GM21360 (cell line): ENCODE measurements at regions not wholly inside any gene's neighbourhood (a gene's known extent, or its start where the extent isn't known, plus 50 kb on each side); places are given as distances from the start of the nearest gene placed in this dataset.

Experiments
- ATAC-seq: cut with Tn5 transposase; IDR thresholded peaks from one replicate; pipeline ENCODE4 v1.9.1; 2021; ENCODE audit warnings: mild to moderate bottlenecking, moderate library complexity; ENCODE audit not compliant: unreplicated experiment

DNA sequence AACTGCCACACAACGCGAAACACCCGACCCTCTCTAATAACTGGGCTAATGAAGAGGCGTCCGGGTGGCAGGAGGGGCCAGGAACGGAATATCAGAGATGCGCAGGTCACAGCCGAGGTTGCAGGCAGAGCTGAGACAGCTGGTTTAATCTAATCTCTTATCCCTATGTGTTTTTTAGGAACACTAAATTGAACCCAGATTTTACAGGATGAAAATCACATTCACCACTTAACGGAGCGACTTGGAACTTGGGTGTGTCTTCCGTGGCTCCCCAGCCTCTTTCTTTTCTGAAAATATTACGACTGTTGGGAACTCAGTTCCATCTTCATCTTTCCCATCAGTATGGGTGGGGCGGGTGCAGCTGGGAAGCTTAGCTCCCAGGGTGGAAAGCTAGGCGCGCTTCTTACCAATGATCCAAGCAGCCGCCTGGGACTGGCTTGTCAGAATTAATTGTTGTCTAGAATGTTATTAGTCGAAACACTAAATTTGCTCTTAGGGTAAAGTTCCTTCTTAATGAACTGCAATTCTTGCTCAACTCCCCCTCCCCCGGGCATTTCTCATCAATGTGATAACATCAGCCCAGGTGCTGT, 92.5 kb downstream of the IRX2 start:
- no peak for ATAC-seq

- no peak for ATAC-seq
Observed at GRCh38 chr5:2658447-2658846, 93.0 kb downstream of the IRX2 start.

GRCh38 chr5:2657151-2657550, 94.3 kb downstream of the IRX2 start:
- ATAC-seq = no peak

DNA sequence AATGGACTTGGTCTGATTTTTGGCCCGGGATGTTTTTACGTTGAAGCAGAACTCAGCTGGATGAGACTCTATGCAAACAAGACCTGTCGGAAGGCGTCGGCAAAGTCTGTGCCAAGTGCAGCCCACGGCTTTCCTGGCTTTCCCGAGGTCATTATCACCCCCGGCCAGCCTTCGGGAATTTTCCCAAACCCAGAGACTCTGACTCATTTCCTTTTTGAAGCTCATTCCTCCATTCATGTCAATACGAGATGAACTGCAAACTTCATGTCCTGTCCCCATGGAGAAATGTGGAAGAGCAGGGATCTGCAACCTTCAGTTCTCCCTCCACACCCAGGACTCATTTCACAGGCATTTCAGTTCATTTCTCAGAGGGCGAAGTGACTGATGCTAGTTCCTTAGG, 95.3 kb downstream of the IRX2 start:
- no peak for ATAC-seq

DNA sequence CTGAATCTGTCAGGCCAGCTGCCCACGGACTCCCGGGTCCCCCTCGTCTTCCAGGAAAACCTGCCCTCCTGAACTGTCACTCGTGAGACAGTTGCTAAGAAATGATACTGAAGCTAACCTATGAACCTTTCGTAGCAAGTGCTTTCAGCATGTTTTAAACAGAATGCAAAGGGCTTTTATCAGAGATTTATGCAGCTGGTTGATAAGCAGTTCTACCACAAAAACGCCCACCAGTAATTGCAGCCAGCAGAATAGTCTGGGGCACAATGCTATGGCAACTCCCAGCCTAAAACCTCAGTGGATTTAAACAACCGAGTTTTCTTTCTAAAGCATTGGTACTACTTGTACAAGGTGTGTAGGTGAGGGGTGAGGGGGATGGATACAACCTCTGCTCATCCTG, 97.5 kb downstream of the IRX2 start:
- ATAC-seq = no peak

- no peak for ATAC-seq
Observed at GRCh38 chr5:2651116-2651515, 100.4 kb downstream of the IRX2 start.

GRCh38 chr5:2642684-2643345, 108.7 kb downstream of the IRX2 start:
- no peak for ATAC-seq

DNA sequence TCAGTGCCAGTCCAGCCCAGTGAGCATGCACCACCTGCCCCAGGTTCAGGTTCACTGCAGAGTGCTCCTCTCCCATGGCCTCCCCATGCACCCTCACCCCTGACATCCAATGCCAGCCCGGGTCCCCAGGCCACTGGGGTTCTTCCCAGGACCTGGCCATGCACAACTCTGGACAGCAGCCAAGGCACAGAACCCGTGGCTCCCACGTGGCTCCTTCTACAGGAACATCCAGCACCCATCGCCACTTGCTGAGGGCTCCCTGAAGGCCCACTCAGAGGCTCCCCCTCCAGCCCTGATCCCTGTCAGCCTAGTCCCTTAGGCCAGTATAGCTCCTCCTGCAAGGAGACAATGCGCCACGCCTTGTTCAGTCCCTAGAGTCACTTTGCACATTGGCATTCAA, 110.8 kb downstream of the IRX2 start:
- no peak for ATAC-seq

GRCh38 chr5:2639425-2639824, 112.1 kb downstream of the IRX2 start:
- ATAC-seq = no peak

DNA sequence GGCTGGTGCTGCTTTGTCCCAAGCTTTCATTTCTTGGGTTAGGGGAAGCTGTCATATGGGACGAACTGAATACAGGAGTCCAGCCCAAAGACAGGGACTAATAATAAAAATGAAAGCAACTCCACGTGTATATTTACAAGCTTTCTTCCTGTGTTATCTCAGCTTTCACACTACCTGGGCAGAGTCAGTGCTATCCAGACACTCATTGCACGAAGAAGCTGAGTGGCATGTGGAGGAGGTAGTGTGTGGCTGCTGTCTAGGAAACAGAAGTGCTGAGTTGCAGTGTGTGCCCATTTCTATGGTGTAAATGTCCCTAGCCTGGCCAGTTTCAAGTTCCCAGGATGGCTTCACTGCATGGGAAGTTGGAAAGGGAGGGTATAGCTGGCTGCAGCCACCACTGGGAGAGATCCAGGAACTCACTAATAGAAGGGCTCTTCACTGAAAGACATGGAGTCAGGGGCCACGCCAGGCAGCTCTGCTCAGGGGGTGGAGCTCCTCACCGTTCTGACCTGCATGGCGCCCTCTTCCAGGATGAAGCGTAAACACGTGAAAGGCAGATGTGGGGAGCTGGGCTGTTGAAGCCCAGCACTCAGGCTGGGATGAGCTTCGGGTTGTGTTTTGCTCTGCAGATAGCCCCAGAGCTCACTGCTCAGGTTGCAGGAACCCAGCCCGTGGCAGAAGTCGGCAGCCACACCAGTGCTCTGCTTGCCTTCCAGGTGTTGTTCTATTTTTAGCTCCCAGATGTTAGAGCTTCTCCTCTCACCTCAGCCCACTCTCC, 116.9 kb downstream of the IRX2 start:
- no peak for ATAC-seq

- ATAC-seq = no peak
Observed at GRCh38 chr5:2633992-2634391, 117.5 kb downstream of the IRX2 start.

DNA sequence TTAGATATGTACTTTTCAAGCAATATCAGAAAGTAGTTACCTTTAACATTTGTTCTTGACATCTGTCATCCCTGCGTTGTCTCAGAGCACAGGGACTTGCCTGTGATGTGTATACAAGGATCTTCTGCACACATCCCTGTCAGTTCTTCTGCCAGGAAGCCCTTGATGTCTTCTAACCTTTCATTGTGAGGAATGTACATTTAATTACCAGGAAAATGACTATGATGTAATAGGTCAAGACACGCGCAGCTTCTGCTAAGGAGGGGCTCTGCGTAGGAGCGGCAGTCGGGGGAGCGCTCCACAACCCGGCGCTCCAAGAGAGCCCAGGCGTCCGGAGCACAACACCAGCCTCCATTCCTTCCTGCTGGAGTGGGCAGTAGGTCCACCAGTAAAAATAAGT, 119.7 kb downstream of the IRX2 start:
- no peak for ATAC-seq

DNA sequence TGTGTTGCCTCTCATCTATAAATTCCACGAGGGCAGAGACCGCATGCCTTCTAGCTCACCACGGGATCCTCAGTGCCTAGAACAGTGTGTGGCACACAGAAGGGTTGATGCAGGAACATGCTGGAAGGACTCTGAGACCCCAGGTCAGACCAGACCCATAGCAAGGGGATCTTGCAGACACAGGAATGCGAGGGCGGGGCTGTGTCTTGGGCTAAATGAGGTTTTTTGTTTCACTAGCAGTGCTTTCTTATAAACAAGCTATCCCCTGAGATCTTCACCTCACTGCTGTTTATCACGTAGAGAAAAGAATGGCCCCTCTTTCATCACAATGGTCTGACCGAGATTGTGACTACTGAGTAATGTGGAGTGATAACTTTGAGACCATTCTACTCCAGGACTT, 122.4 kb downstream of the IRX2 start:
- no peak for ATAC-seq

DNA sequence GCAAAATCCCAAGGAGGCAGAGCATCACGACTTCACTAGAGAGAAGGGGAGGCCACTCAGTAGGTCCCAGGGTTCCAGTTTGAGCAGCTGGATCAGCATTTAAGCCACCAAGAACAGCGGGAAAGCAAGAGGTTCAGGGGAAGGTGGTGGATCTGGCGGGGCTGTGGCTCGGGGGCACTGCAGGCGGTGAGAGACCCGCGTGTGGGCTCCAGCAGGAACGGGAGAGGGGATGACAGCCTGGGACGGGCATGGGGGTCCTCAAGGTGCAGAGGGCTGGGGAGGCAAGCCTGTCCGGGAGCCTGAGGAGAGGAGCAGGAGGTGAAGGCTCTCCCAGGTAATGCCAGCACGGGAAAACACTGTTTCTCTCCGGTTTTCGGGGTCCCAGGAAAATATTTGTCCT, 123.6 kb downstream of the IRX2 start:
- ATAC-seq = no peak

DNA sequence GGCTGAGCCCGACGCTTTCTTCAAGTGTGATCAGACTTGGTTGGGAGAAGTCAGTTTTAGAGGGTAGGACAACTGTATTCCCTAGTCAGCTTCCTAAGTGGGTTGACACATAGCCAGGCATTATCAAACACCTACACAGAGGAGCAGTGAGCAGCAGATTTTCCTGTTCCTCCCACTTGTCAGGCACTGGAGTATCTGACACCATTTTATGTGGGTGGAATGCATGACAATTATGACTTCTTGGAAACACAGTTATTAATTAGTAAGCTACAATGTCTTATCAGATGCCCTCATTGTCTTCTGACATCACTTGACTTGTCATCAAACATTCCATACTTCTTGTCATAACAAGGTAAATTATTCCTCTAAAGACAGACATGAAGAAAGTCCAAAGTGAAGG, 124.9 kb downstream of the IRX2 start:
- no peak for ATAC-seq

GRCh38 chr5:2622866-2623265, 128.6 kb downstream of the IRX2 start:
- no peak for ATAC-seq

DNA sequence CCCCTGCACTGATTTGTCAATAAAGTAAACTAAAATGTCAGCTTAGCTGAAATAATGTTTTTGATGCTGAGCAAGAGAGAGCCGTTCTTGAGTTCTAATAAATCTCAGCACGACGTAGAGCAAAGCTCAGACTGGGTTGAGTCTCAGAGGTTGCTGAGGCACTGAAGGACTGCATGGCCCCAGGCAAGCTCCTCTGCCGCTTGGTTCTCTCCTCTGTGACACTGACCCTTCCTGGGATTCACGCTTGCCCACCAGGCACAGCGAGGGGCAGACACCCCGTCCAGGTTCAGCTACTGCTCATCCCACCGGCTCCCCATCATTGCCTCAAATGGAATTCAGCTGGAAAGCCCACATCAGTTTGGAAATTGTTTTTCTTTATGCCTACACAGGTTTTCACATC, 129.8 kb downstream of the IRX2 start:
- no peak for ATAC-seq

GRCh38 chr5:2619216-2619615, 132.3 kb downstream of the IRX2 start:
- ATAC-seq = no peak

GRCh38 chr5:2617461-2617860, 134.0 kb downstream of the IRX2 start:
- ATAC-seq = no peak

- ATAC-seq = no peak
Observed at GRCh38 chr5:2615917-2616316, 135.6 kb downstream of the IRX2 start.

- no peak for ATAC-seq
Observed at GRCh38 chr5:2614571-2614970, 136.9 kb downstream of the IRX2 start.

DNA sequence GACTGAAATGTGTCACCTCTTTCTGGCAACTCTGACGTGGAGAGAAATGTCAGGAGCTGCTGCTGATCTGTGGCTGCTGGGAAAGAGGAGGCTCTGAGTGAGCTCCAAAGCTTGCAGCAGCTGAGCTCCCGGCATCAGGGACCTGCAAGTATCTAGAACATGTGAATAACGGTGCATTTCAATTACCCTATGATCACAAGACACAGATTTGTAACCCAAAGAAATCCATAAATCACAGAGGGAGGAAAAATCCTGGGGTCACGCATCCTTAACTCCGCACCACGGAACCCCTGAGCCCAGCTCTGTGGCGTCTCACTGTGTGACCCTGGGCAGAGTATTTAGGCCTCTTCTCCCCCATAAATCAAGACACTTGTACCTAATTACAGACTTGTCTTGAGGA, 139.8 kb downstream of the IRX2 start:
- ATAC-seq = no peak
